A673 (cell line): ENCODE measurements at regions not wholly inside any gene's neighbourhood (a gene's known extent, or its start where the extent isn't known, plus 50 kb on each side); places are given as distances from the start of the nearest gene placed in this dataset.

Experiments used
- BruUV-seq: library from RNA; stranded (reverse); fragments of 400-500 nt; replicated peaks from 2 replicates; lab custom pipeline; 2021; lab: Mats Ljungman, UMichigan
- CTCF ChIA-PET: fragments of 300-600 bp; sonication (Branson Sonifier 250); formaldehyde crosslinking; loops from one replicate; lab custom pipeline; 2022; ENCODE audit warnings: antibody characterized with exemption; lab: Charles Lee
- POLR2A ChIA-PET: fragments of 300-600 bp; sonication (Branson Sonifier 250); formaldehyde crosslinking; loops from one replicate; lab custom pipeline; 2022; ENCODE audit warnings: antibody characterized with exemption; ENCODE audit not compliant: low non-redundant PET; lab: Charles Lee
- DNase-seq: peaks from one replicate; pipeline ENCODE4 v3.0.0-alpha.2; 2015; ENCODE audit warnings: low spot score
- H3K27ac ChIP-seq: fragments of 200-600 bp; sonication (generic); 2 replicates; pipeline ENCODE4 v1.5.1; 2016; ENCODE audit warnings: mixed run types, low read depth, mild to moderate bottlenecking, mixed read lengths, antibody characterized with exemption, low read length; ENCODE audit not compliant: poor library complexity, severe bottlenecking
- H3K27me3 ChIP-seq: fragments of 200-600 bp; sonication (generic); replicated peaks from 2 replicates; pipeline ENCODE4 v1.6.1; 2017; ENCODE audit warnings: mixed run types, low read depth, mild to moderate bottlenecking, mixed read lengths, antibody characterized with exemption, low read length; ENCODE audit not compliant: insufficient read depth, poor library complexity
- H3K36me3 ChIP-seq: fragments of 200-600 bp; sonication (generic); 2 replicates; pipeline ENCODE4 v1.6.1; 2016; ENCODE audit warnings: mixed run types, mild to moderate bottlenecking, mixed read lengths, antibody characterized with exemption, low read length; ENCODE audit not compliant: insufficient read depth, poor library complexity, severe bottlenecking
- H3K4me1 ChIP-seq: fragments of 200-600 bp; sonication (generic); 2 replicates; pipeline ENCODE4 v1.6.1; 2017; ENCODE audit warnings: mixed run types, mild to moderate bottlenecking, mixed read lengths, antibody characterized with exemption, low read length; ENCODE audit not compliant: insufficient read depth, poor library complexity, severe bottlenecking
- H3K4me3 ChIP-seq: fragments of 200-600 bp; sonication (generic); 2 replicates; pipeline ENCODE4 v1.5.1; 2016; ENCODE audit warnings: low read depth, mixed run types, mild to moderate bottlenecking, mixed read lengths, low read length; ENCODE audit not compliant: poor library complexity, severe bottlenecking
- H3K9me3 ChIP-seq: fragments of 200-600 bp; sonication (generic); 2 replicates; pipeline ENCODE4 v1.6.1; 2016; ENCODE audit warnings: mixed run types, low read depth, mild to moderate bottlenecking, mixed read lengths, antibody characterized with exemption, low read length; ENCODE audit not compliant: poor library complexity, severe bottlenecking
- EZH2 ChIP-seq: fragments of 200-600 bp; sonication (generic); IDR thresholded peaks from 2 replicates; pipeline ENCODE4 v1.6.1; 2017; ENCODE audit warnings: borderline replicate concordance, low read depth, mild to moderate bottlenecking, mixed read lengths, antibody characterized with exemption, low read length; ENCODE audit not compliant: poor library complexity, severe bottlenecking
- intact Hi-C: fragments of 100-400 bp; cut with micrococcal nuclease; formaldehyde crosslinking; loops from one replicate; pipeline ENCODE4 v1.10.0; 2022; ENCODE audit not compliant: unreplicated experiment
- TF ChIP-seq, protein P1 (sequence below): fragments of 300-800, 200-600 bp; sonication (generic); conservative IDR thresholded peaks from 2 replicates; pipeline ENCODE4 v1.5.1; 2017; ENCODE audit warnings: low read depth, mild to moderate bottlenecking, antibody characterized with exemption, low read length, moderate library complexity, mixed read lengths

DNA sequence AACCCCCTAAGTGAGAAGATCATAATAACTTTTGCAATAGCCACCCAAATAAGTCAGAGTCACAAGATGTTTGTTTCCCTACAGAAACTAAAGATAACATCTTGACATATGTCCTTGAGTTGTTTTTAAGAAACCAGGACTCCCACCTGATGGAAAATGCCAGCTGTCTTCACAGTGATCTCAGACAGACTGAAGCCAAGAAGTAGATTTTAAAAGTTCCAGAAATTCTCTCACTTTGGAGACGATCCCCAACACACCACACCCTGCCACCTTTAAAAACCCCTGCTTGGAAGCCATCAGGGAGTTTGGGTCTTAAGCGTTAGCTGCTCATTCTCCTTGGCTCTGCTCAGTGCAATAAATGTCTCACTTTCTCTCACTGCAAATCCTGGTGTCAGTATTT, 63.0 kb downstream of the GPR6 start:
- H3K9me3 ChIP-seq = no peaks in the 10 kb centered on the region
- POLR2A ChIA-PET = no interaction called here
- H3K4me3 ChIP-seq = no peak overlapping the region
- intact Hi-C loops = no loop called here
- no peaks in the 10 kb centered on the region for H3K27me3 ChIP-seq
- no peak for DNase-seq
- TF ChIP-seq, protein P1, sequence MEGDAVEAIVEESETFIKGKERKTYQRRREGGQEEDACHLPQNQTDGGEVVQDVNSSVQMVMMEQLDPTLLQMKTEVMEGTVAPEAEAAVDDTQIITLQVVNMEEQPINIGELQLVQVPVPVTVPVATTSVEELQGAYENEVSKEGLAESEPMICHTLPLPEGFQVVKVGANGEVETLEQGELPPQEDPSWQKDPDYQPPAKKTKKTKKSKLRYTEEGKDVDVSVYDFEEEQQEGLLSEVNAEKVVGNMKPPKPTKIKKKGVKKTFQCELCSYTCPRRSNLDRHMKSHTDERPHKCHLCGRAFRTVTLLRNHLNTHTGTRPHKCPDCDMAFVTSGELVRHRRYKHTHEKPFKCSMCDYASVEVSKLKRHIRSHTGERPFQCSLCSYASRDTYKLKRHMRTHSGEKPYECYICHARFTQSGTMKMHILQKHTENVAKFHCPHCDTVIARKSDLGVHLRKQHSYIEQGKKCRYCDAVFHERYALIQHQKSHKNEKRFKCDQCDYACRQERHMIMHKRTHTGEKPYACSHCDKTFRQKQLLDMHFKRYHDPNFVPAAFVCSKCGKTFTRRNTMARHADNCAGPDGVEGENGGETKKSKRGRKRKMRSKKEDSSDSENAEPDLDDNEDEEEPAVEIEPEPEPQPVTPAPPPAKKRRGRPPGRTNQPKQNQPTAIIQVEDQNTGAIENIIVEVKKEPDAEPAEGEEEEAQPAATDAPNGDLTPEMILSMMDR = no peak
- no peak for TF ChIP-seq EZH2
- CTCF ChIA-PET = no interaction called here
- H3K36me3 ChIP-seq = no peaks in the 10 kb centered on the region
- H3K27ac ChIP-seq = no peak overlapping the region
- no TSS peak for BruUV-seq
- peaks cover 6% of the 10 kb centered on the region for H3K4me1 ChIP-seq

- DNase-seq = no peak
- Histone ChIP-seq H3K4me1 (peaks cover 6% of the 10 kb centered on the region), H3K9me3 (no peaks in the 10 kb centered on the region), H3K4me3 (no peak overlapping the region), H3K27ac (no peak overlapping the region), H3K27me3 (no peaks in the 10 kb centered on the region), H3K36me3 (no peaks in the 10 kb centered on the region)
- ChIA-PET CTCF (no interaction called here), POLR2A (no interaction called here)
- TF ChIP-seq, protein P1 = no peak
- TF ChIP-seq EZH2 = no peak
- intact Hi-C loops = no loop called here
- no TSS peak for BruUV-seq
These were observed 63.7 kb downstream of the GPR6 start for GRCh38 chr6:110041830-110042229.

DNA sequence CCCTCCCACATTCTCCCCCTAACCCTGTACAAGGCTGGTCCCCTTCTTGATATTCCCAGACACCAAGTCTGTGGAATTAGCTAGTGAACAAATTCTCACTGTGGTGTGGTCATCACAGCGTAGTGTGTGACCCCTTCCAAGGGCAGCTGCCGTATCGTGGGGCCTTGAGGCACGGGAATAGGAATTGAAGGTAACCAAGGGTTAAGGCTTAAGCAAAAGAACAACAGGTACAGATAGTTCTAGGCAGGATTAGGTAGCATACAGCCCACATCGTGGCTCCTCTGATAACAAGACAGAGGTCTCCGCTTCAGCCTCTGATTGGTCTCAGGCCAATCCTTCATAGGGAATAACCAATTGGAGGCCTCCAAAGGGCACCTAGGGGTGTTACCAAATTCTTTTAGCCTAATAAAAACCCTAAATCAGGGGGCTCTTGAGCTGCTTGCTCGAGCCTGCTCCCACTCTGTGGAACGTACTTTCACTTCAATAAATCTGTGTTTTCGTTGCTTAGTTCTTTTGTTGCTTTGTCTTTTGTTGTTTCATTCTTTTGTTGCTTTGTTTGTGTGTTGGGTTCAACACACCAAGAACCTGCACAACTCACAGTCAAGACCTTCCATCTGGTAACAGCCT, 64.7 kb downstream of the GPR6 start:
- no peaks in the 10 kb centered on the region for H3K9me3 ChIP-seq
- ChIA-PET CTCF (no interaction called here), POLR2A (no interaction called here)
- no TSS peak for BruUV-seq
- H3K27ac ChIP-seq = no peak overlapping the region
- no peak overlapping the region for H3K4me3 ChIP-seq
- peaks cover 6% of the 10 kb centered on the region for H3K4me1 ChIP-seq
- no peaks in the 10 kb centered on the region for H3K36me3 ChIP-seq
- DNase-seq = no peak
- H3K27me3 ChIP-seq = no peaks in the 10 kb centered on the region
- TF ChIP-seq, protein P1 = no peak
- no peak for TF ChIP-seq EZH2
- intact Hi-C loops = no loop called here
